Left cardiac atrium (tissue), 4 donors: ENCODE measurements at regions not wholly inside any gene's neighbourhood (a gene's known extent, or its start where the extent isn't known, plus 50 kb on each side); places are given as distances from the start of the nearest gene placed in this dataset.
A peak's percentile ranks its signal among the peaks of the same experiment; 100 is the strongest.
"Not testable (repeated sequence)": the region's sequence is repeated elsewhere in the genome, so short reads cannot be mapped to it uniquely, and the experiment has no call there.

Experiments used
- ATAC-seq, 2 donors: fragments of 200-7000 bp; cut with Tn5 transposase; one replicate each; pipeline ENCODE4 v1.9.1; 2020; ENCODE audit warnings: mild to moderate bottlenecking in 2 of 2, moderate library complexity in 2 of 2
- DNase-seq: peaks from one replicate; pipeline ENCODE4 v3.0.0-alpha.2; 2020
- intact Hi-C, 2 donors: fragments of 100-400 bp; cut with DNase I; formaldehyde crosslinking; loops; one replicate each; pipeline versions ENCODE4 v1.14.1 to v1.15.1; 2022 to 2023
- donor health status: DM: no; HTN: yes; CAD: no.
- donor health status: DM: no; HTN: yes; CAD: no; lungs with severe emphysema.
- donor health status: DM: yes; HTN: yes; CAD: no.
- donor health status: Dilated cardiomyopathy.

- intact Hi-C loops, result no loop called here
- DNase-seq (no peak), ATAC-seq (peak in 1 of 2 donors; percentile 18)
Measured at GRCh38 chr2:6077585-6077984, 385.4 kb downstream of the SOX11 start.

GRCh38 chr2:6078414-6078813 is 386.2 kb downstream of the SOX11 start:
- DNase-seq (no peak), ATAC-seq (peak in 1 of 2 donors; percentile 45)
- intact Hi-C loops, result no loop called here

DNA sequence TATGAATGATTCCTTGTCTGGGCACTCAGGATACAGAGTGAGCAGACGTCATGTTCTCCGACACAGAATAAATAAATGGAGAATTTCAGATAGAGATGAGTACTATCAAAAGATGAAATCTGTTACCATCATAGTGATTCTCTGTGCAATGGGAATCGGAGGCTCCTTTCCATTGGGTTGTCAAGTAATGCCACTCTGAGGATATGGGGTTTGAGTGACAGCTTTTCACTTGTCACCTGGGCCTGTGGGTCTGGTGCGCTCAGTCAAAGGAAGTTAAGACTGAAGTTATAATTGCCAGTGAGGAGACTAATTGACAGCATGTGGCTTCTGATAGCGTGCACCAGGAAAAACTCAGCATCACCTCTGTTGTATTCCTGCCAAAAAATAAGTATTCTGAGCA is 387.2 kb downstream of the SOX11 start:
- DNase-seq (no peak), ATAC-seq (no peak)
- intact Hi-C loops, result no loop called here

DNA sequence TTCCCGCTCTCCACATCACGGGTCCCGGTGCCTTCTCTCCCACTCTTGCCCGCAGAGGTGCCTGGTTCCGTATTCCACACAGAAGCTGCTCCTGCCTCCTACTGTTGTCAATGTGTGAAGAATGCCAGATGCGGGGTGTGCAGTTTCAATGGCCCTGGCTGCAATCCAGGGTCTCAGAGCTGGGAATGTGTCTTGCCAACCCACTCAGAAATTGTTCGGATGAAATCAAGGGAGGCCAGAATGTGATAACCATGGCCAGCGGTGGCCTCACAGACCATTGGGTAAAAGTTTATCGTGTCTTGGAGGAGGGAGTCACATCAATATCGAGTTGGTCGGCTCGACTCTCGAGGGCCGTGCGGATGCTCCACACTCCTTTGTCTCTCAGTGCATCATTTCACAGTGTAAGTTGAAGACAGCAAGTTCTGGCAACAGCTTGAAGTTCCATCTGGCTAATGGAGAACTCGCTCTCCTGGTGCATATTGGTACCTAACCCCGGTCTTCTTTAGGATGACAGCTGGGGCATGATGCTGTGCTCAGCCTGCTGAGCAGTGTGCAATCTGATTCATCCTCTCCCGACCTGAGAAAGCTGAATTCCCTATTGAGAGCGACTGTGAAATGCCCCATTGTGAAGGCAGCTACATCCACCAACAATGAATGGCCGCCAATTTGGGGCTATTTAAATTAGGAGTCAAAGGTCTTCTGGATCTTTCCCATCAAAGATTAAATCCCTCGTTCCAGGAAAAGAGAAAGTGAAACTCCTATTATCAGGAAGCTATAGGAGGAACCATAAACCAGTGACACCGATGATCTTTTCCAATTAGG is 389.0 kb downstream of the SOX11 start:
- no peak for DNase-seq

DNA sequence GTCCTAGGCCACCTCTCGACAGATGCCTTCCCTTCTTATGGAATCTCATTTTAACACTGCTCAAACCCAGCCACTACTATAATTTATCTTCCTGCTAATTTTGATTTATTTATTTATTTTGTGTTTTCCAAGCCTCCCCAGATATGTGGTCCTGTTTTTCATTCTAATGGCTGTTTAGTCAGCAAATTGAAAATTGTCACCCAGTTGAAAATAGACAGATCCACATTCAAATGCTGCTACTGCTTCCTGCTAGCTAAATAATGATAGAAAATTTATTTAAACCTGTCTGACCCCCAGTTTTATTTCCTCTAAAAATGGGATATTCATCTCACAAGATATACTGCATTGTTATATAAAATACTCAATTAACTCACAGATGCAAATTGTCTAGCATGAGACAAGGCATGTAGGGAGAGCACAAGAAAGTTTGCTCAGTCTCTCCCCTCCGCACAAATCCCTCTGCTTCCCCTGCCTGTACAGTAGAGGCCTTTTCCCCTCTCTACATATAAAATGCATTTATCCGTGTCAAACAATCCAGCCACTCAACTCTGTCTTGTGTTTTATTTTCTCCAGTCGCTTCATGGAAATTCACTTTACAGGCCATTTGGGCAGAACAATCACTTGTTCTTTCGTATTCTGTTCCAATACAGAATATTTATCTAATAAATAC is 389.9 kb downstream of the SOX11 start:
- intact Hi-C loops, result no loop called here
- no peak for ATAC-seq
- no peak for DNase-seq

More for the DNA sequence above, 389.0 kb downstream of the SOX11 start:
- peak in 1 of 2 donors; percentile 23 for ATAC-seq
- intact Hi-C loops, result no loop called here

DNA sequence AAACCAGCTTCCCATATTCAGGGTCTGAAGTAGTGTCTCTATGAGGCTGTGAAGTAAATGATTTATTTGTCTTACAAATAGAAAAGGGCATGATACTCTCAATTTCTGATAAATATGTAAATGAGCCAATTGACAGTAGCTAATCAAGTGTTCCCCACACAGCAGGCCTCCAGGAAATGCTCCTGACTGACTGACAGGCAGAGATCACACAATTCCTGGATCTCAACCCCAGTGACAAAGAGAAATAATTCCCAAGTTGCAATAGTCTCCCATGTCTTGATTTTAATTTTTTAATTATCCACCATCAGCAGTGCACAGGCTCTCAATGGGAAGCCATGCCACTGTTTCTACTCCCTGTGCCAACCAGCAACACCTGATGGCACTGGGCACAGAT is 390.4 kb downstream of the SOX11 start:
- ATAC-seq (no peak), DNase-seq (no peak)
- intact Hi-C loops, result no loop called here

DNA sequence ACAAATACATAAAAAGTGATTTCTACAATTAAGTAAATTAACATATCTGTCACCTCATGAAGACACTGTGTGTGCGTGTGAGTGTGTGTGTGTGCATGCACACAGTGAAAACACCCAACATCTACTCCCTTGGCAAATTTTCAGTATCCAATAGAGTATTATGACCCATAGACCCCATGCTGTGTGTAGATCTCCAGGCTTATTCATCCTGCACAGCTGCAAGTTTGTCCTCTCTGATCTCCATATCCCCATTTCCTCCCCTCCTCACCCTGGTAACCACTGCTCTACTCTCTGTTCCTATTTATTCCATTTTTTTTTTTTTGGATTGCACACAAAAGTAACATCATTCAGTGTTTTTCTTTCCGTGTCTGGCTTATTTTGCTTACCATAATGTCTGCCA is 391.0 kb downstream of the SOX11 start:
- intact Hi-C loops, result no loop called here
- no peak for DNase-seq
- ATAC-seq, result no peak

DNA sequence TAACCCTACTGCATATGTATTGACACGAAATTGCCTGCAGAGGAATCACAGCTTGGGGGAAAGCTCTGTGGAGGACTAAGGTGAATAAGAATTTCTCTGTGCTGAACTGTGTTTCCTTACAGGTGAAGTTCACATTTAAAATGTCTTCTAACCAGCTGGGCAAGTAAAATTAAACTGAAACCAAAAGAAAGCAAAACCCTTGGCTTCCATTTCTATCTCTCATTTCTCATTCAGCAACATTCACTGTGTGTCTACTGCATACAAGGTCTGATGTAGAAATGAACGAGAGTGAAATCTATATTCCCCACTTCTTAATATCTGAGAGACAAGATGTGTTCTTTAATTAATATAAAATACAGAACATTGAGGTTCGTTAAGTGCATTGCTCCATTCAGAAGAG is 397.3 kb downstream of the SOX11 start:
- DNase-seq (no peak), ATAC-seq (no peak)
- intact Hi-C loops, result no loop called here

- no peak for ATAC-seq
- DNase-seq, result no peak
- intact Hi-C loops, result no loop called here
Measured at GRCh38 chr2:6103372-6103771, 411.2 kb downstream of the SOX11 start.

- ATAC-seq (no peak), DNase-seq (no peak)
- intact Hi-C loops, result no loop called here
Measured at GRCh38 chr2:6103949-6104348, 411.8 kb downstream of the SOX11 start.

DNA sequence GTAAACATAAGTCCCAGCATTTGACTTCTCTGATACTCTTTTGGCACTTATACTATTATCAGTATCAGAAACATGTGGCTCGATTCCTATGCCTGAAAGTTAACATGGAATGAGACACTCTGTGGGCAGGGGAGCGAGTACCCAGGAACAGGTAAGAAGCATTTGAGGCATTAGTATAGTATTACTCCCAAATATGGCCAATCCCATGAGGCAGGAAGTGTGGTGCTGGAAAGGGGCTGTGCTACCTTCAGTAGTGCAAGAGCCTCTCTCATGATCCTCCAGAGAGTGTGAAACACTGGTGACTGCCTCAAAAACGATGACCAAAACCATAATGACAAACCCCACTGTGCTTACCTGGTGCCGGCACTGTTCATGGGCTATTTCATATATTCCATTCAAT is 415.1 kb downstream of the SOX11 start:
- ATAC-seq, result no peak
- intact Hi-C loops, result no loop called here
- no peak for DNase-seq

- no peak for ATAC-seq
- no peak for DNase-seq
- intact Hi-C loops, result no loop called here
Measured at GRCh38 chr2:6109831-6110230, 417.6 kb downstream of the SOX11 start.

DNA sequence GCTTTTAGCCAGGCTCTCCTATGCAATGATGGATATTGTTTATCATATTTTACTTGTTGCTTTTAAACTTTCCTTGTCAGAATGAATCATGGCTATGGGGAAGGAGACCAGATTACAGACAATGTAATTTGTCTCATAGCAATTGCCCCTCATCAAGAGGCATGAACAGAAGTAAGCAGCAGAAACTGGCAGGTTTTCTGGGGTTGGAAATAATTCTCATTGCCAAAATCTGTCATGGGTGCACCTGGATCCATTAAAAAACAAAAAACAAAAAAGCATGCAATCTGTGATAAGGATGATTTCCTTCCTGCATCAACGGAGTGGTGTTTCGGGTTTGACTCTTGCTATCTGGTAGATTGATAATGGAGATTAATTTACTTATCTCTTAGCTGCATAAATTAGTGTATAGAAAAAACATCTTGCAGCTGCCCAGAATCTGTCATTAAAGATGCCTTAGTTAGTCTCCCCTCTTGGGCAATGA is 419.6 kb downstream of the SOX11 start:
- no peak for DNase-seq
- intact Hi-C loops, result no loop called here
- no peak for ATAC-seq

DNA sequence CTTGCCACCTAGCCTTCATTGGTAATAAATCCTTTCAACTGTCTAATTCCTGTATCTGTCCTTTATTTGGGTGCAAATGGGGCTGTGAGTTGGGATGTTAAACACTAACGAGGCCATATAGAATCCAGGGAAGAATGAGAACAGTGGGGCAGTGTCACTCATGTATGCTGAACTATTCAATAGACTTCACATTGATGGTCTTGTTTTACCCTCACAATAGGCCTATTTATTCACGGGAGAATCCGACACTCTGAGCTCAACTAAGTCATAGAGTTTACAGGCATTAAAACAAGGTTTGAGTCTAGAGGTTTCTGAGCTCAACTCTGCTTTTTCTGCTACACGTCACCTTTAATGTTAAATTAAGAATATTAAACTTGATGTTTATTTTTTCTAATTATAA is 421.6 kb downstream of the SOX11 start:
- intact Hi-C loops, result no loop called here
- DNase-seq (no peak), ATAC-seq (no peak)

- DNase-seq, result no peak
- intact Hi-C loops, result no loop called here
- no peak for ATAC-seq
Measured at GRCh38 chr2:6127718-6128117, 435.5 kb downstream of the SOX11 start.

- ATAC-seq (no peak), DNase-seq (no peak)
- intact Hi-C loops, result no loop called here
Measured at GRCh38 chr2:6139142-6139541, 447.0 kb downstream of the SOX11 start.

DNA sequence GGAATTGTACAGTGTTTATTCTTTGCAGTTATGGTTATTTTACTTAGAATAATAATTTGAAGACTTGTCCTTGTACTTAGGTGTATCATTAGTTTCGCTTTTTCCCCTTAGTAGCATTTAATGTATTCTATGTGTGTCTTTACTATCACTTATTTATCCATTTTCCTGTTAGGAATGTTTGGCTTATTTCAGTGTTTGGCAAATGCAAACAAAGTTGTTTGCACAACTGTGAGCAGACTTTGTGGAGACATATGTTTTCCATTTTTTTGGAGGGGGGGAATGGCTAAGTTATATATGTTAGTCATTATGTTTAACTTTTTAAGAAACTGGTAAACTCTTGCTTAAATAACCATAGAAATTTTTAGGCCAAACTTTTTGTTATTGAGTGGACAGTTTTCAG is 447.7 kb downstream of the SOX11 start:
- intact Hi-C loops, result no loop called here

GRCh38 chr2:6140509-6140908 is 448.3 kb downstream of the SOX11 start:
- DNase-seq (no peak), ATAC-seq (no peak)
- intact Hi-C loops, result no loop called here

More for the DNA sequence above, 447.7 kb downstream of the SOX11 start:
- ATAC-seq (no peak), DNase-seq (no peak)

- intact Hi-C loops, result no loop called here
- ATAC-seq (no peak), DNase-seq (no peak)
Measured at GRCh38 chr2:6143812-6144211, 451.6 kb downstream of the SOX11 start.

DNA sequence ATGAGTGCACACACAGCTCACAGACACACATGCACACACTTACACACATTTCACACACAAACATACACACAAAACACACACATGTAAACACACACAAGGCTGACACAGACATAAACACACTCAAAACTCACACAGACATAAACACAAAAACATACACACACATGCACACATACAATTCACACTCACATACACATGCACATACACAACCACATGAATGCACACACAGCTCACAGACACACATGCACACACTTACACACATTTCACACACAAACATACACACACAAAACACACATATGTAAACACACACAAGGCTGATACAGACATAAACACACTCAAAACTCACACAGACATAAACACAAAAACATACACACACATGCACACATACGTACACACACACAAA is 455.0 kb downstream of the SOX11 start:
- DNase-seq, ATAC-seq, intact Hi-C loops: not testable (repeated sequence)

GRCh38 chr2:6148882-6149281 is 456.7 kb downstream of the SOX11 start:
- ATAC-seq, result no peak
- DNase-seq, result no peak
- intact Hi-C loops, result no loop called here
